ENCODE measurements at regions not wholly inside any gene's neighbourhood (a gene's known extent, or its start where the extent isn't known, plus 50 kb on each side); places are given as distances from the start of the nearest gene placed in this dataset.

GRCh38 chr10:28429045-28429444 lies 103.9 kb upstream of the WAC start:
- TF ChIP-seq EZH2phosphoT487 (IDR thresholded peaks at IDR 0.05) (no peak), CTCF (IDR thresholded peaks at IDR 0.05) (no peak)

Measured in neural progenitor cell (in vitro differentiated cells).